Thoracic aorta (tissue), 2 donors: ENCODE measurements at regions not wholly inside any gene's neighbourhood (a gene's known extent, or its start where the extent isn't known, plus 50 kb on each side); places are given as distances from the start of the nearest gene placed in this dataset.

Experiments
- ATAC-seq: fragments of 150-250 bp; one replicate; pipeline ENCODE4 v1.8.0; 2017; ENCODE audit warnings: low read depth; ENCODE audit not compliant: insufficient number of reproducible peaks, low FRiP score
- DNase-seq: peaks from one replicate; pipeline ENCODE4 v3.0.0-alpha.2; 2020; ENCODE audit warnings: low spot score
- H3K27ac ChIP-seq, 2 donors: fragments of 200-600 bp; sonication (generic); 1 replicate in 1 of 2; 2 replicates in 1 of 2; pipeline ENCODE4 v1.5.1; 2016; ENCODE audit warnings: mild to moderate bottlenecking in 2 of 2, moderate library complexity in 2 of 2
- H3K27me3 ChIP-seq: fragments of 200-600 bp; sonication (generic); replicated peaks from 2 replicates; pipeline ENCODE4 v1.6.0; 2016; ENCODE audit warnings: mild to moderate bottlenecking; ENCODE audit not compliant: insufficient read depth
- H3K36me3 ChIP-seq: fragments of 200-600 bp; sonication (generic); one replicate; pipeline ENCODE4 v1.5.1; 2016
- H3K4me1 ChIP-seq, 2 donors: fragments of 200-600 bp; sonication (generic); 1 replicate in 1 of 2; 2 replicates in 1 of 2; pipeline versions ENCODE4 v1.5.1 to v1.6.0; 2016; ENCODE audit warnings: low read depth in 2 of 2, mild to moderate bottlenecking in 1 of 2; ENCODE audit not compliant: control insufficient read depth in 1 of 2
- H3K4me3 ChIP-seq: fragments of 200-600 bp; sonication (generic); 2 replicates; pipeline ENCODE4 v1.5.1; 2016; ENCODE audit warnings: mild to moderate bottlenecking
- H3K9me3 ChIP-seq: fragments of 200-600 bp; sonication (generic); 2 replicates; pipeline ENCODE4 v1.5.1; 2016
- CTCF ChIP-seq: fragments of 200-600 bp; sonication (generic); IDR thresholded peaks from one replicate; pipeline ENCODE4 v1.5.1; 2019; ENCODE audit warnings: antibody characterized with exemption

GRCh38 chr12:88388566-88389540 is 191.4 kb downstream of the KITLG start:
- H3K9me3 ChIP-seq, result no peaks in the 10 kb centered on the region
- no peaks in the 10 kb centered on the region for H3K27me3 ChIP-seq
- TF ChIP-seq CTCF, result no peak
- no peak overlapping the region for H3K4me3 ChIP-seq
- no peak overlapping the region for H3K27ac ChIP-seq
- H3K4me1 ChIP-seq, result no peaks in the 10 kb centered on the region
- ATAC-seq (no peak), DNase-seq (no peak)
- H3K36me3 ChIP-seq, result no peaks in the 10 kb centered on the region

GRCh38 chr12:88390811-88391210 is 189.5 kb downstream of the KITLG start:
- ATAC-seq (no peak), DNase-seq (no peak)
- H3K27me3 ChIP-seq, result no peaks in the 10 kb centered on the region
- no peaks in the 10 kb centered on the region for H3K9me3 ChIP-seq
- no peaks in the 10 kb centered on the region for H3K4me1 ChIP-seq
- no peak for TF ChIP-seq CTCF
- no peak overlapping the region for H3K4me3 ChIP-seq
- no peak overlapping the region for H3K27ac ChIP-seq
- no peaks in the 10 kb centered on the region for H3K36me3 ChIP-seq

GRCh38 chr12:88391556-88391955 is 188.7 kb downstream of the KITLG start:
- Histone ChIP-seq H3K36me3 (no peaks in the 10 kb centered on the region), H3K9me3 (no peaks in the 10 kb centered on the region), H3K4me1 (no peaks in the 10 kb centered on the region), H3K27ac (no peak overlapping the region), H3K27me3 (no peaks in the 10 kb centered on the region), H3K4me3 (no peak overlapping the region)
- TF ChIP-seq CTCF, result no peak
- no peak for ATAC-seq
- DNase-seq, result no peak

- H3K9me3 ChIP-seq, result no peaks in the 10 kb centered on the region
- H3K27ac ChIP-seq, result no peak overlapping the region
- no peak overlapping the region for H3K4me3 ChIP-seq
- no peak for TF ChIP-seq CTCF
- H3K36me3 ChIP-seq, result no peaks in the 10 kb centered on the region
- H3K27me3 ChIP-seq, result no peaks in the 10 kb centered on the region
- DNase-seq, result no peak
- no peak for ATAC-seq
- H3K4me1 ChIP-seq, result no peaks in the 10 kb centered on the region
Measured at GRCh38 chr12:88393017-88393767, 187.1 kb downstream of the KITLG start.

GRCh38 chr12:88398031-88398430 is 182.2 kb downstream of the KITLG start:
- Histone ChIP-seq H3K9me3 (no peaks in the 10 kb centered on the region), H3K27ac (no peak overlapping the region), H3K36me3 (no peaks in the 10 kb centered on the region), H3K4me3 (no peak overlapping the region), H3K4me1 (no peaks in the 10 kb centered on the region), H3K27me3 (no peaks in the 10 kb centered on the region)
- ATAC-seq, result no peak
- no peak for TF ChIP-seq CTCF
- no peak for DNase-seq
